Activated CD8-positive, alpha-beta memory T cell treated with anti-CD3 and anti-CD28 coated beads for 24 hours (primary cell): ENCODE measurements at regions not wholly inside any gene's neighbourhood (a gene's known extent, or its start where the extent isn't known, plus 50 kb on each side); places are given as distances from the start of the nearest gene placed in this dataset.

Experiments used
- DNase-seq: peaks from one replicate; pipeline ENCODE4 v3.0.0-alpha.2; 2020

- peak; percentile 77 for DNase-seq
Observed at GRCh38 chr12:124391340-124392261, 96.7 kb downstream of the RFLNA start.

- no peak for DNase-seq
Observed at GRCh38 chr12:124390442-124391097, 95.7 kb downstream of the RFLNA start.

- no peak for DNase-seq
Observed at GRCh38 chr12:124389725-124390441, 95.0 kb downstream of the RFLNA start.

- peak; percentile 82 for DNase-seq
Observed at GRCh38 chr12:124389138-124389724, 94.3 kb downstream of the RFLNA start.

- no peak for DNase-seq
Observed at GRCh38 chr12:124388679-124389137, 93.8 kb downstream of the RFLNA start.

GRCh38 chr12:124388038-124388671, 93.3 kb downstream of the RFLNA start:
- DNase-seq: no peak

- DNase-seq: no peak
Observed at GRCh38 chr12:124387528-124387911, 92.6 kb downstream of the RFLNA start.

GRCh38 chr12:124386661-124387527, 92.0 kb downstream of the RFLNA start:
- DNase-seq: no peak

GRCh38 chr12:124386059-124386458, 91.2 kb downstream of the RFLNA start:
- no peak for DNase-seq

- DNase-seq: no peak
Observed at GRCh38 chr12:124385219-124385969, 90.5 kb downstream of the RFLNA start.

GRCh38 chr12:124384299-124384894, 89.5 kb downstream of the RFLNA start:
- DNase-seq: no peak

GRCh38 chr12:124383028-124383427, 88.1 kb downstream of the RFLNA start:
- DNase-seq: no peak

GRCh38 chr12:124381456-124382296, 86.8 kb downstream of the RFLNA start:
- no peak for DNase-seq

- no peak for DNase-seq
Observed at GRCh38 chr12:124380796-124381455, 86.0 kb downstream of the RFLNA start.

GRCh38 chr12:124379938-124380754, 85.3 kb downstream of the RFLNA start:
- no peak for DNase-seq

GRCh38 chr12:124379379-124379937, 84.6 kb downstream of the RFLNA start:
- DNase-seq: no peak

- no peak for DNase-seq
Observed at GRCh38 chr12:124378926-124379325, 84.0 kb downstream of the RFLNA start.
